DND-41 (cell line): ENCODE measurements at regions not wholly inside any gene's neighbourhood (a gene's known extent, or its start where the extent isn't known, plus 50 kb on each side); places are given as distances from the start of the nearest gene placed in this dataset.

Source experiments
- EZH2 ChIP-seq: IDR thresholded peaks from 3 replicates; pipeline ENCODE4 v1.6.1; 2012; ENCODE audit warnings: borderline replicate concordance, low read depth, mild to moderate bottlenecking, moderate library complexity, low read length, inconsistent platforms; ENCODE audit not compliant: severe bottlenecking
- TF ChIP-seq, protein P1 (sequence below): IDR thresholded peaks from 2 replicates; pipeline ENCODE4 v1.5.1; 2012; ENCODE audit warnings: borderline replicate concordance, low read length, moderate library complexity, mild to moderate bottlenecking; ENCODE audit not compliant: poor library complexity, severe bottlenecking; ENCODE audit errors: extremely low read depth

DNA sequence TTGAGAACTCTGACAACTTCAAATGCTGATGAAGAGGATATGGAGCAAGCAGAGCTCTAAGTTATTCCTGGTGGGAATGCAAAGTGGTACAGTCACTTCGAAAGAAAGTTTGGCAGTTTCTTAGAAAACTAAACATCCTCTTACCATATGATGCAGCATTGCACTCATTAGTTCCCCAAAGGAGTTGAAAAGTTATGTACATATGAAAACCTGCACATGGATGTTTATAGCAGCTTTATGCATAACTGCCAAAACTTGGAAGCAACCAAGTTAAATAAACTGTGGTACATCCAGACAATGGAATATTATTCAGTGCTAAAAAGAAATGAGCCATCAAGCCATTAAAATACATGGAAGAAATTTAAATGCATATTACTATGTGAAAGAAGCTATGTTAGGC, 779.3 kb upstream of the COBL start:
- TF ChIP-seq, protein P1, sequence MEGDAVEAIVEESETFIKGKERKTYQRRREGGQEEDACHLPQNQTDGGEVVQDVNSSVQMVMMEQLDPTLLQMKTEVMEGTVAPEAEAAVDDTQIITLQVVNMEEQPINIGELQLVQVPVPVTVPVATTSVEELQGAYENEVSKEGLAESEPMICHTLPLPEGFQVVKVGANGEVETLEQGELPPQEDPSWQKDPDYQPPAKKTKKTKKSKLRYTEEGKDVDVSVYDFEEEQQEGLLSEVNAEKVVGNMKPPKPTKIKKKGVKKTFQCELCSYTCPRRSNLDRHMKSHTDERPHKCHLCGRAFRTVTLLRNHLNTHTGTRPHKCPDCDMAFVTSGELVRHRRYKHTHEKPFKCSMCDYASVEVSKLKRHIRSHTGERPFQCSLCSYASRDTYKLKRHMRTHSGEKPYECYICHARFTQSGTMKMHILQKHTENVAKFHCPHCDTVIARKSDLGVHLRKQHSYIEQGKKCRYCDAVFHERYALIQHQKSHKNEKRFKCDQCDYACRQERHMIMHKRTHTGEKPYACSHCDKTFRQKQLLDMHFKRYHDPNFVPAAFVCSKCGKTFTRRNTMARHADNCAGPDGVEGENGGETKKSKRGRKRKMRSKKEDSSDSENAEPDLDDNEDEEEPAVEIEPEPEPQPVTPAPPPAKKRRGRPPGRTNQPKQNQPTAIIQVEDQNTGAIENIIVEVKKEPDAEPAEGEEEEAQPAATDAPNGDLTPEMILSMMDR, result no peak
- no peak for TF ChIP-seq EZH2
